Esophagus muscularis mucosa (tissue), 4 donors: ENCODE measurements at regions not wholly inside any gene's neighbourhood (a gene's known extent, or its start where the extent isn't known, plus 50 kb on each side); places are given as distances from the start of the nearest gene placed in this dataset.

ENCODE experiments used
- DNase-seq: peaks from one replicate; pipeline ENCODE4 v3.0.0-alpha.2; 2017; ENCODE audit errors: extremely low spot score
- H3K27ac ChIP-seq, 4 donors: fragments of 200-600 bp; sonication (generic); replicated peaks in 1 of 4; 1 replicate in 3 of 4; 2 replicates in 1 of 4; pipeline ENCODE4 v1.5.1; 2016 to 2019; ENCODE audit warnings: mild to moderate bottlenecking in 1 of 4
- H3K27me3 ChIP-seq, 4 donors: fragments of 200-600 bp; sonication (generic); one replicate each; pipeline versions ENCODE4 v1.5.1 to v1.6.0; 2016 to 2019
- H3K36me3 ChIP-seq, 4 donors: fragments of 200-600 bp; sonication (generic); one replicate each; pipeline ENCODE4 v1.5.1; 2016 to 2019
- H3K4me1 ChIP-seq, 4 donors: fragments of 200-600 bp; sonication (generic); one replicate each; pipeline ENCODE4 v1.5.1; 2016 to 2019
- H3K4me3 ChIP-seq, 4 donors: fragments of 200-600 bp; sonication (generic); 1 replicate in 2 of 4; 2 replicates in 2 of 4; pipeline ENCODE4 v1.5.1; 2016 to 2019; ENCODE audit warnings: mild to moderate bottlenecking in 4 of 4, moderate library complexity in 1 of 4
- H3K9me3 ChIP-seq, 4 donors: fragments of 200-600 bp; sonication (generic); 1 replicate in 3 of 4; 2 replicates in 1 of 4; pipeline ENCODE4 v1.5.1; 2016 to 2019
- CTCF ChIP-seq, 3 experiments: fragments of 200-600 bp in 2 of 3; fragments of 450-650 bp in 1 of 3; sonication (generic) in 2 of 3; IDR thresholded peaks; one replicate each; pipeline ENCODE4 v1.5.1; 2017 to 2019; ENCODE audit warnings: antibody characterized with exemption in 3 of 3, mild to moderate bottlenecking in 2 of 3, moderate library complexity in 1 of 3
- EP300 ChIP-seq: sonication (generic); formaldehyde crosslinking; IDR thresholded peaks from one replicate; pipeline ENCODE4 v1.6.1; 2017; ENCODE audit warnings: antibody characterized with exemption
- POLR2A ChIP-seq: fragments of 450-650 bp; IDR thresholded peaks from one replicate; pipeline ENCODE4 v1.6.1; 2017; ENCODE audit warnings: antibody characterized with exemption, moderate library complexity, mild to moderate bottlenecking, low read depth
- POLR2AphosphoS5 ChIP-seq, 2 donors: sonication (generic); formaldehyde crosslinking; IDR thresholded peaks; one replicate each; pipeline ENCODE4 v1.6.1; 2017; ENCODE audit warnings: antibody characterized with exemption in 2 of 2
- WGBS: methylation state at CpG from one replicate; pipeline ENCODE4 v1.1.5; 2018; 5-methylcytosine and 5-hydroxymethylcytosine counted together
- intact Hi-C: fragments of 100-400 bp; cut with DNase I; formaldehyde crosslinking; loops from one replicate; pipeline ENCODE4 v1.15.1; 2023

- WGBS: 77% methylated on average over 5 of the region's 5 CpGs
- Histone ChIP-seq H3K27ac (no peak overlapping the region), H3K27me3 (no peaks in the 10 kb centered on the region), H3K4me1 (peaks cover 9 to 24% (median 15%) of the 10 kb centered on the region in 4 donors), H3K36me3 (no peaks in the 10 kb centered on the region), H3K4me3 (no peak overlapping the region), H3K9me3 (no peaks in the 10 kb centered on the region)
- TF ChIP-seq EP300 (no peak), POLR2A (no peak), POLR2AphosphoS5 (IDR thresholded peaks at IDR 0.05) (no peak), CTCF (IDR thresholded peaks at IDR 0.05) (no peak)
- no peak for DNase-seq
- intact Hi-C loops: no loop called here
These were observed 98.4 kb downstream of the EFNB1 start for GRCh38 chrX:68927178-68927577.

DNA sequence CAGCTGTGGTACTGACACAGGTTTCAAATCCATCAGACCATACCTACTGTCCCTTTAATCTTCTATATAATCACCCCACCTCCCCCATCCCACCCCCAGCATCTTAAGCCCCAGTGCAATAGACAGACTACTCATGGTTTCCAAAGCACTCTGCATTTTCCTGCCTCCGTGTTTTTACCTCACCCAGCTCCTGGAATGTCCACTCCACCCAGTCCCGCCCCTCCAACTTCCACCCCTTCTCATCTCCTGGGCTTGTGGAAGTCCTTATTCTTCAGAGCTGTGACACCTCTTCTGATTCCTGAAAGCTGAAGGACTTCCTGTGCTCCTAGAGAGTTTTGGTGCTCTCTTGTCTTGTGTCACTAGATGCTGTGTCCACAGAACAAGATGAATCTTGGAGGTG is 94.3 kb downstream of the EFNB1 start:
- no peak for TF ChIP-seq POLR2AphosphoS5 (IDR thresholded peaks at IDR 0.05)
- TF ChIP-seq EP300: no peak
- no peak for TF ChIP-seq CTCF (IDR thresholded peaks at IDR 0.05)
- no peak for TF ChIP-seq POLR2A
- Histone ChIP-seq H3K9me3 (no peaks in the 10 kb centered on the region), H3K27me3 (no peaks in the 10 kb centered on the region), H3K4me3 (no peak overlapping the region), H3K36me3 (no peaks in the 10 kb centered on the region), H3K27ac (no peak overlapping the region), H3K4me1 (peaks cover 0 to 10% (median 7%) of the 10 kb centered on the region in 4 donors)
- DNase-seq: no peak
- intact Hi-C loops: no loop called here
- 73% methylated on average over 2 of the region's 2 CpGs for WGBS

DNA sequence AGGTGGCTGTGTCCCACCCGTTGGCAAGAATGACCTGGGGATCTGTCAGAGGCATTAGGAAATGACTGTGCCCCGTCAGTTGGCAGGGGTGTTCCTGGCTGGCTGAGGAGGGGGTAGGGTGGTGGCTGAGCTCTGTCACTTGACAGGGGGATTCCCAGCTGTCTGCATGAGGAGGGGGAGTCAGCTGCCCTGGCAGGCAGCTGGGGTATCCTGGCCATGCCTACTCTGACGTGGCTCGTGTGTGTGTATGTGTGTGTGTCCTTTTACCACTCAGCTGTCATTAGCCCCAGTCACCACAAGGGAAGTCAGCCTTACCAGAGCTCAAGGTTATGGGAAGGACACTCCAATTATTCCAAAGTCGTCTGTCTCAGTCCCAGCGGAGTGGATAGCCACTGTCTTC is 93.2 kb downstream of the EFNB1 start:
- H3K27ac ChIP-seq: no peak overlapping the region
- H3K9me3 ChIP-seq: no peaks in the 10 kb centered on the region
- no peak overlapping the region for H3K4me3 ChIP-seq
- no peaks in the 10 kb centered on the region for H3K36me3 ChIP-seq
- peaks cover 0 to 10% (median 7%) of the 10 kb centered on the region in 4 donors for H3K4me1 ChIP-seq
- H3K27me3 ChIP-seq: no peaks in the 10 kb centered on the region
- no peak for TF ChIP-seq POLR2A
- TF ChIP-seq EP300: no peak
- TF ChIP-seq POLR2AphosphoS5 (IDR thresholded peaks at IDR 0.05): no peak
- no peak for TF ChIP-seq CTCF (IDR thresholded peaks at IDR 0.05)
- intact Hi-C loops: no loop called here
- WGBS: 50% methylated on average over 5 of the region's 6 CpGs
- no peak for DNase-seq

GRCh38 chrX:68920561-68920960 is 91.7 kb downstream of the EFNB1 start:
- no peak overlapping the region for H3K27ac ChIP-seq
- H3K4me1 ChIP-seq: peaks cover 0 to 10% (median 7%) of the 10 kb centered on the region in 4 donors
- intact Hi-C loops: no loop called here
- 88% methylated on average over 1 of the region's 7 CpGs for WGBS
- H3K27me3 ChIP-seq: no peaks in the 10 kb centered on the region
- no peaks in the 10 kb centered on the region for H3K9me3 ChIP-seq
- no peak for DNase-seq
- no peak for TF ChIP-seq POLR2AphosphoS5 (IDR thresholded peaks at IDR 0.05)
- no peak for TF ChIP-seq CTCF (IDR thresholded peaks at IDR 0.05)
- no peak for TF ChIP-seq POLR2A
- TF ChIP-seq EP300: no peak
- no peaks in the 10 kb centered on the region for H3K36me3 ChIP-seq
- H3K4me3 ChIP-seq: no peak overlapping the region

DNA sequence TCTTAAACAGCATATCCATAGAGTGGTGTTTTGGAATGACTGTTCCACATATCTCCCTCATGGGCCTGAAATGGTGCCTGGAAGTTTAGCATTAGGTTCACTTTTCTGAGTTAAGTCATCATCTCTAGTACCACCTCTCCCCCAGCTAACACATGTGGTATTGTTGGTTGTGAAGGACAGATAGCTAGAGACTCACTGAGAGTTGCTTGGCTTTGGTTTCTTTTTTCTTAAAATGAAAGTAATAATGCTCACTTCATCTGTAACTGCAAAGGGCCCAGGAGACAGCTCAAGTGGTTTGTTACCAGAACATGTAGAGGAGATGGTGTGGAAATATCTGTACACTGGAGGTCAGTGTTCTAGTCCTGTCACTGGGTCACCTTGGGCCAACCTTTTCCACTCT is 90.9 kb downstream of the EFNB1 start:
- Histone ChIP-seq H3K36me3 (no peaks in the 10 kb centered on the region), H3K27me3 (no peaks in the 10 kb centered on the region), H3K27ac (no peak overlapping the region), H3K4me3 (no peak overlapping the region), H3K4me1 (peaks cover 0 to 10% (median 7%) of the 10 kb centered on the region in 4 donors), H3K9me3 (no peaks in the 10 kb centered on the region)
- TF ChIP-seq POLR2A (no peak), EP300 (no peak)
- DNase-seq: no peak
- intact Hi-C loops: no loop called here
